ENCODE measurements at regions not wholly inside any gene's neighbourhood (a gene's known extent, or its start where the extent isn't known, plus 50 kb on each side); places are given as distances from the start of the nearest gene placed in this dataset.

GRCh38 chr2:6264198-6264597 is 572.0 kb downstream of the SOX11 start:
- Histone ChIP-seq H3K9me3 (ENCODE audit: insufficient read depth, low read depth, low read length) (no peaks in the 10 kb centered on the region), H4K20me1 (ENCODE audit: insufficient read depth, low read length) (no peaks in the 10 kb centered on the region), H3K27me3 (ENCODE audit: insufficient read depth, low read length) (no peaks in the 10 kb centered on the region), H3K9ac (ENCODE audit: low read length) (no peak overlapping the region), H3K79me2 (ENCODE audit: insufficient read depth, low read length) (no peaks in the 10 kb centered on the region), H3K27ac (ENCODE audit: low read depth, low read length) (no peak overlapping the region), H2AFZ (ENCODE audit: low read depth, low read length) (no peak overlapping the region), H3K4me1 (ENCODE audit: insufficient read depth, low read length) (no peaks in the 10 kb centered on the region), H3K4me3 (ENCODE audit: insufficient read depth, low read depth, low read length) (no peak overlapping the region), H3K4me2 (ENCODE audit: low read length) (no peak overlapping the region), H3K36me3 (ENCODE audit: insufficient read depth, low read length) (no peaks in the 10 kb centered on the region)
- Mint-ChIP-seq H3K4me3 (ENCODE audit: unreplicated experiment) (no peak overlapping the region), H3K9me3 (ENCODE audit: unreplicated experiment) (peaks cover 2% of the 10 kb centered on the region), H3K4me1 (ENCODE audit: low read depth, unreplicated experiment) (no peaks in the 10 kb centered on the region), H3K27ac (ENCODE audit: unreplicated experiment) (no peak overlapping the region), H3K27me3 (ENCODE audit: low read depth, unreplicated experiment) (no peaks in the 10 kb centered on the region), H3K36me3 (ENCODE audit: low read depth, unreplicated experiment) (no peaks in the 10 kb centered on the region)
- FAIRE-seq: no peak
- TF ChIP-seq CTCF (IDR thresholded peaks at IDR 0.05; ENCODE audit: insufficient read depth, low read depth, low read length): no peak
- no peak for TF ChIP-seq EZH2 (IDR thresholded peaks at IDR 0.05; ENCODE audit: insufficient read depth, low read length)
- no peak for DNase-seq (ENCODE audit: low read depth)

- no peak overlapping the region for H3K4me2 ChIP-seq (ENCODE audit: low read length)
- H3K4me3 ChIP-seq (ENCODE audit: insufficient read depth, low read depth, low read length): no peak overlapping the region
- H3K27ac Mint-ChIP-seq (ENCODE audit: unreplicated experiment): no peak overlapping the region
- H3K79me2 ChIP-seq (ENCODE audit: insufficient read depth, low read length): no peaks in the 10 kb centered on the region
- DNase-seq (ENCODE audit: low read depth) (no peak), FAIRE-seq (no peak)
- no peak overlapping the region for H3K4me3 Mint-ChIP-seq (ENCODE audit: unreplicated experiment)
- no peaks in the 10 kb centered on the region for H3K27me3 ChIP-seq (ENCODE audit: insufficient read depth, low read length)
- no peak overlapping the region for H2AFZ ChIP-seq (ENCODE audit: low read depth, low read length)
- no peaks in the 10 kb centered on the region for H3K36me3 Mint-ChIP-seq (ENCODE audit: low read depth, unreplicated experiment)
- H3K27me3 Mint-ChIP-seq (ENCODE audit: low read depth, unreplicated experiment): no peaks in the 10 kb centered on the region
- H3K9me3 ChIP-seq (ENCODE audit: insufficient read depth, low read depth, low read length): no peaks in the 10 kb centered on the region
- TF ChIP-seq CTCF (IDR thresholded peaks at IDR 0.05; ENCODE audit: insufficient read depth, low read depth, low read length) (no peak), EZH2 (IDR thresholded peaks at IDR 0.05; ENCODE audit: insufficient read depth, low read length) (no peak)
- no peak overlapping the region for H3K9ac ChIP-seq (ENCODE audit: low read length)
- no peaks in the 10 kb centered on the region for H3K4me1 Mint-ChIP-seq (ENCODE audit: low read depth, unreplicated experiment)
- no peaks in the 10 kb centered on the region for H4K20me1 ChIP-seq (ENCODE audit: insufficient read depth, low read length)
- no peaks in the 10 kb centered on the region for H3K9me3 Mint-ChIP-seq (ENCODE audit: unreplicated experiment)
- no peak overlapping the region for H3K27ac ChIP-seq (ENCODE audit: low read depth, low read length)
- no peaks in the 10 kb centered on the region for H3K4me1 ChIP-seq (ENCODE audit: insufficient read depth, low read length)
- no peaks in the 10 kb centered on the region for H3K36me3 ChIP-seq (ENCODE audit: insufficient read depth, low read length)
Observed at GRCh38 chr2:6281524-6281923, 584.2 kb downstream of the CMPK2 start.

- H3K9me3 ChIP-seq (ENCODE audit: insufficient read depth, low read depth, low read length): no peaks in the 10 kb centered on the region
- DNase-seq (ENCODE audit: low read depth) (no peak), FAIRE-seq (no peak)
- no peaks in the 10 kb centered on the region for H3K36me3 ChIP-seq (ENCODE audit: insufficient read depth, low read length)
- no peaks in the 10 kb centered on the region for H3K9me3 Mint-ChIP-seq (ENCODE audit: unreplicated experiment)
- no peak overlapping the region for H3K9ac ChIP-seq (ENCODE audit: low read length)
- no peak overlapping the region for H3K27ac Mint-ChIP-seq (ENCODE audit: unreplicated experiment)
- H3K4me1 Mint-ChIP-seq (ENCODE audit: low read depth, unreplicated experiment): no peaks in the 10 kb centered on the region
- H3K4me3 ChIP-seq (ENCODE audit: insufficient read depth, low read depth, low read length): no peak overlapping the region
- H3K27me3 ChIP-seq (ENCODE audit: insufficient read depth, low read length): no peaks in the 10 kb centered on the region
- H3K27me3 Mint-ChIP-seq (ENCODE audit: low read depth, unreplicated experiment): no peaks in the 10 kb centered on the region
- no peaks in the 10 kb centered on the region for H3K36me3 Mint-ChIP-seq (ENCODE audit: low read depth, unreplicated experiment)
- no peaks in the 10 kb centered on the region for H3K79me2 ChIP-seq (ENCODE audit: insufficient read depth, low read length)
- H3K27ac ChIP-seq (ENCODE audit: low read depth, low read length): no peak overlapping the region
- TF ChIP-seq EZH2 (IDR thresholded peaks at IDR 0.05; ENCODE audit: insufficient read depth, low read length) (no peak), CTCF (IDR thresholded peaks at IDR 0.05; ENCODE audit: insufficient read depth, low read depth, low read length) (no peak)
- no peak overlapping the region for H3K4me2 ChIP-seq (ENCODE audit: low read length)
- H4K20me1 ChIP-seq (ENCODE audit: insufficient read depth, low read length): no peaks in the 10 kb centered on the region
- no peaks in the 10 kb centered on the region for H3K4me1 ChIP-seq (ENCODE audit: insufficient read depth, low read length)
- no peak overlapping the region for H2AFZ ChIP-seq (ENCODE audit: low read depth, low read length)
- no peak overlapping the region for H3K4me3 Mint-ChIP-seq (ENCODE audit: unreplicated experiment)
Observed at GRCh38 chr2:6283259-6283658, 582.4 kb downstream of the CMPK2 start.
